OCI-LY1 (cell line): ENCODE measurements at regions not wholly inside any gene's neighbourhood (a gene's known extent, or its start where the extent isn't known, plus 50 kb on each side); places are given as distances from the start of the nearest gene placed in this dataset.

Experiments used
- H2AFZ ChIP-seq: fragments of 200-600 bp; sonication (generic), shearing (Covaris generic); 2 replicates; pipeline ENCODE4 v1.6.0; 2014; ENCODE audit warnings: antibody characterized with exemption, mild to moderate bottlenecking, low read length
- H3F3A ChIP-seq: fragments of 200-600 bp; sonication (generic), shearing (Covaris generic); 2 replicates; pipeline ENCODE4 v1.6.0; 2014; ENCODE audit warnings: mild to moderate bottlenecking, antibody characterized with exemption, low read length, moderate library complexity; ENCODE audit not compliant: insufficient read depth
- H3K27ac ChIP-seq: fragments of 200-600 bp; sonication (generic); 2 replicates; pipeline ENCODE4 v1.5.1; 2014; ENCODE audit warnings: low read length, mixed run types, mild to moderate bottlenecking, low read depth; ENCODE audit not compliant: poor library complexity, severe bottlenecking
- H3K27me3 ChIP-seq: fragments of 200-600 bp; sonication (generic); 2 replicates; pipeline ENCODE4 v1.6.0; 2014; ENCODE audit warnings: antibody characterized with exemption, mild to moderate bottlenecking, low read length, moderate library complexity; ENCODE audit not compliant: insufficient read depth
- H3K36me3 ChIP-seq: fragments of 200-600 bp; sonication (generic); 2 replicates; pipeline ENCODE4 v1.6.1; 2014; ENCODE audit warnings: mild to moderate bottlenecking, antibody characterized with exemption, low read length, moderate library complexity, mixed read lengths; ENCODE audit not compliant: insufficient read depth
- H3K4me1 ChIP-seq: fragments of 200-600 bp; sonication (generic); 2 replicates; pipeline ENCODE4 v1.5.1; 2014; ENCODE audit warnings: mild to moderate bottlenecking, low read length, moderate library complexity; ENCODE audit not compliant: insufficient read depth, severe bottlenecking
- H3K4me2 ChIP-seq: fragments of 200-600 bp; sonication (generic), shearing (Covaris generic); 2 replicates; pipeline ENCODE4 v1.6.1; 2014; ENCODE audit warnings: low read length
- H3K4me3 ChIP-seq: fragments of 200-600 bp; sonication (generic); 2 replicates; pipeline ENCODE4 v1.5.1; 2014; ENCODE audit warnings: low read length, low read depth, mild to moderate bottlenecking, mixed read lengths; ENCODE audit not compliant: poor library complexity, severe bottlenecking
- H3K79me2 ChIP-seq: fragments of 200-600 bp; shearing (Covaris generic); 2 replicates; pipeline ENCODE4 v1.6.1; 2016; ENCODE audit warnings: mixed run types, low read length, mixed read lengths; ENCODE audit not compliant: insufficient read depth
- H3K9ac ChIP-seq: fragments of 200-600 bp; sonication (generic), shearing (Covaris generic); 2 replicates; pipeline ENCODE4 v1.6.1; 2014; ENCODE audit warnings: mild to moderate bottlenecking, low read length, mixed read lengths
- H3K9me2 ChIP-seq: fragments of 200-600 bp; sonication (generic), shearing (Covaris generic); 2 replicates; pipeline ENCODE4 v1.6.1; 2014; ENCODE audit warnings: low read depth, mild to moderate bottlenecking, low read length, mixed read lengths
- H3K9me3 ChIP-seq: fragments of 200-600 bp; shearing (Covaris generic); 2 replicates; pipeline ENCODE4 v1.6.1; 2014; ENCODE audit warnings: low read length, mixed read lengths
- H4K20me1 ChIP-seq: fragments of 200-600 bp; sonication (generic), shearing (Covaris generic); 2 replicates; pipeline ENCODE4 v1.6.0; 2016; ENCODE audit warnings: mild to moderate bottlenecking, low read length; ENCODE audit not compliant: insufficient read depth
- CTCF ChIP-seq: fragments of 200-600 bp; sonication (generic), shearing (Covaris generic); IDR thresholded peaks from 2 replicates; pipeline ENCODE4 v1.5.1; 2017; ENCODE audit warnings: mild to moderate bottlenecking, antibody characterized with exemption, low read length, moderate library complexity, mixed read lengths
- EZH2 ChIP-seq: fragments of 200-600 bp; sonication (generic), shearing (Covaris generic); IDR thresholded peaks from 2 replicates; pipeline ENCODE4 v1.8.0; 2017; ENCODE audit warnings: borderline replicate concordance, mixed run types, mild to moderate bottlenecking, antibody characterized with exemption, low read length, moderate library complexity, mixed read lengths

GRCh38 chr1:91092503-91092902, 70.7 kb upstream of the ZNF644 start:
- Histone ChIP-seq H3K4me1 (no peaks in the 10 kb centered on the region), H3K27ac (no peak overlapping the region), H3K4me2 (no peak overlapping the region), H2AFZ (no peak overlapping the region), H3K36me3 (no peaks in the 10 kb centered on the region), H3K9me3 (no peaks in the 10 kb centered on the region), H3K9ac (no peak overlapping the region), H3K27me3 (no peaks in the 10 kb centered on the region), H3K4me3 (no peak overlapping the region), H3F3A (no peaks in the 10 kb centered on the region), H3K79me2 (no peaks in the 10 kb centered on the region), H4K20me1 (no peaks in the 10 kb centered on the region), H3K9me2 (no peaks in the 10 kb centered on the region)
- TF ChIP-seq CTCF (no peak), EZH2 (no peak)

GRCh38 chr1:91091812-91092211, 70.0 kb upstream of the ZNF644 start:
- Histone ChIP-seq H3K9me3 (no peaks in the 10 kb centered on the region), H3K4me3 (no peak overlapping the region), H3F3A (no peaks in the 10 kb centered on the region), H3K9ac (no peak overlapping the region), H3K4me2 (no peak overlapping the region), H2AFZ (no peak overlapping the region), H3K27ac (no peak overlapping the region), H3K27me3 (no peaks in the 10 kb centered on the region), H3K79me2 (no peaks in the 10 kb centered on the region), H3K36me3 (no peaks in the 10 kb centered on the region), H3K4me1 (no peaks in the 10 kb centered on the region), H4K20me1 (no peaks in the 10 kb centered on the region), H3K9me2 (no peaks in the 10 kb centered on the region)
- TF ChIP-seq CTCF = no peak
- no peak for TF ChIP-seq EZH2

GRCh38 chr1:91080650-91081049, 58.8 kb upstream of the ZNF644 start:
- no peak overlapping the region for H3K4me3 ChIP-seq
- no peaks in the 10 kb centered on the region for H3K36me3 ChIP-seq
- H3K9ac ChIP-seq = no peak overlapping the region
- H3K4me2 ChIP-seq = no peak overlapping the region
- H3K9me3 ChIP-seq = no peaks in the 10 kb centered on the region
- no peaks in the 10 kb centered on the region for H3K4me1 ChIP-seq
- TF ChIP-seq CTCF (no peak), EZH2 (no peak)
- H3K27ac ChIP-seq = no peak overlapping the region
- no peaks in the 10 kb centered on the region for H3F3A ChIP-seq
- no peaks in the 10 kb centered on the region for H3K27me3 ChIP-seq
- H2AFZ ChIP-seq = no peak overlapping the region
- H3K9me2 ChIP-seq = no peaks in the 10 kb centered on the region
- H3K79me2 ChIP-seq = no peaks in the 10 kb centered on the region
- no peaks in the 10 kb centered on the region for H4K20me1 ChIP-seq
